ENCODE measurements at regions not wholly inside any gene's neighbourhood (a gene's known extent, or its start where the extent isn't known, plus 50 kb on each side); places are given as distances from the start of the nearest gene placed in this dataset.

DNA sequence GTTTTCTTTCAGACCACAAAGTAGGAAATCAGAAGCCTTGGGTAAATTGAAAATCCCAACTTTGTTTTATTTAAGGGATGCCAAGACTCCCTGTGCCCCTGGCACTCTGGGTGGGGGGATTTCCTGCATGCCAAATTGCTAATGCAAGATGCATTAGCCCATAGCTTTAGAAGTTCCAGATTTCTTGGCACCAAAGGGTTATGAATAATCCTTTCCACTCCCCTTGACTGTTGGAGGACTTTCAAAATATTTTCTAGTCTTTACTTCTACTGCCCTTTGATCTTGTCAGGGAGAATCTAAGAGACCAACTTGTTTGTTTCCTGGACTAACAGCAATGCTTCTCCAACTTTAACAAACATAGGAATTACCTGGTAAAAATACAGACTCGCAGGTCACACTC is 81.8 kb upstream of the TGIF1 start:
- ChIA-PET CTCF (no interaction called here), POLR2A (no interaction called here)
- no peak overlapping the region for H3K4me3 ChIP-seq (ENCODE audit: low read depth, low read length)
- TF ChIP-seq, protein P1, sequence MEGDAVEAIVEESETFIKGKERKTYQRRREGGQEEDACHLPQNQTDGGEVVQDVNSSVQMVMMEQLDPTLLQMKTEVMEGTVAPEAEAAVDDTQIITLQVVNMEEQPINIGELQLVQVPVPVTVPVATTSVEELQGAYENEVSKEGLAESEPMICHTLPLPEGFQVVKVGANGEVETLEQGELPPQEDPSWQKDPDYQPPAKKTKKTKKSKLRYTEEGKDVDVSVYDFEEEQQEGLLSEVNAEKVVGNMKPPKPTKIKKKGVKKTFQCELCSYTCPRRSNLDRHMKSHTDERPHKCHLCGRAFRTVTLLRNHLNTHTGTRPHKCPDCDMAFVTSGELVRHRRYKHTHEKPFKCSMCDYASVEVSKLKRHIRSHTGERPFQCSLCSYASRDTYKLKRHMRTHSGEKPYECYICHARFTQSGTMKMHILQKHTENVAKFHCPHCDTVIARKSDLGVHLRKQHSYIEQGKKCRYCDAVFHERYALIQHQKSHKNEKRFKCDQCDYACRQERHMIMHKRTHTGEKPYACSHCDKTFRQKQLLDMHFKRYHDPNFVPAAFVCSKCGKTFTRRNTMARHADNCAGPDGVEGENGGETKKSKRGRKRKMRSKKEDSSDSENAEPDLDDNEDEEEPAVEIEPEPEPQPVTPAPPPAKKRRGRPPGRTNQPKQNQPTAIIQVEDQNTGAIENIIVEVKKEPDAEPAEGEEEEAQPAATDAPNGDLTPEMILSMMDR (IDR thresholded peaks at IDR 0.05; ENCODE audit: insufficient read depth, low read length, missing control alignments), result no peak
- no peak for DNase-seq (ENCODE audit: low read depth, low spot score)

DNA sequence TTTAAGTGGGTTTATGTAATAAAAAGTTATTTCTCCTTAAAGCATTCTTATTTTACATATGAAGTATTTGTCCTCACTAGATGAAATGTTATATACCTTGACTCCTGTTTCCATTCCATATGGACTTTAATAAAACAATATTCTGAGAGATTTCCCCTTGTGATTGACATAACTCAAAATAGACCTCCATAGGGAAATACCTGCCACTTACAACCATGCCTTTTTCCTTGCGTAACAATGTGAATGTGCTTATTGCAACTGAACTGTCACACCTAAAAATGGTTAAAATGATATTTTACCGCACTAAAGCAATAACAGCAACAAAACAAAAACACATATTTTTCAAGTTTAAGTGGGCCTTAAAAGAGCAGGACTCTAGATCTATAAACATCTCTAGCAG is 70.3 kb upstream of the TGIF1 start:
- TF ChIP-seq, protein P1 (IDR thresholded peaks at IDR 0.05; ENCODE audit: insufficient read depth, low read length, missing control alignments), result no peak
- ChIA-PET CTCF (interaction anchor here (0.7 kb wide), 1 partner anchor 22 kb away, joined by 3 read pairs; no protein-coding TSS in a partner anchor), POLR2A (no interaction called here)
- H3K4me3 ChIP-seq (ENCODE audit: low read depth, low read length), result no peak overlapping the region
- no peak for DNase-seq (ENCODE audit: low read depth, low spot score)

DNA sequence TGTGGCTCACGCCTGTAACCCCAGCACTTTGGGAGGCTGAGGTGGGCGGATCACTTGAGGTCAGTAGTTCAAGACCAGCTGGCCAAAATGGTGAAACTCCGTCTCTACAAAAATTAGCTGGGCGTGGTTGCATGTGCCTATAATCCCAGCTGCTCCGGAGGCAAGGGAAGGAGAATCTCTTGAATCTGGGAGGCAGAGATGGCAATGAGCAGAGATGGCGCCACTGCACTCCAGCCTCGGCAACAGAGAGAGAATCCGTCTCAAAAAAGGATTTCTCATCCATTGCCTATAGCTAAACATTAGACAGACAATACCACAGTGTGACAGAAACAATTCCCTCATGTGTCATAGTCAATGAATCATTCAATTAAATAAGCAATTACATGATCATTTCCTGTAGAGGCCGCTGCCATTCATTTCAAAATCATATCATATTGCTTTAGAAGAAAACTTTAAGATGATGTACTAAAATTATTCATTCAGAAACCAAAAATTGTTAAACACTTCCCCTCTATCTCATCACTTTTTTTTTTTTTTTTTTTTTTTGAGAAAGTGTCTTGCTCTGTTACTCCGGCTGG is 69.5 kb upstream of the TGIF1 start:
- CTCF ChIA-PET, result interaction anchor here (0.7 kb wide), 1 partner anchor 23 kb away, joined by 3 read pairs; no protein-coding TSS in a partner anchor
- POLR2A ChIA-PET, result no interaction called here

DNA sequence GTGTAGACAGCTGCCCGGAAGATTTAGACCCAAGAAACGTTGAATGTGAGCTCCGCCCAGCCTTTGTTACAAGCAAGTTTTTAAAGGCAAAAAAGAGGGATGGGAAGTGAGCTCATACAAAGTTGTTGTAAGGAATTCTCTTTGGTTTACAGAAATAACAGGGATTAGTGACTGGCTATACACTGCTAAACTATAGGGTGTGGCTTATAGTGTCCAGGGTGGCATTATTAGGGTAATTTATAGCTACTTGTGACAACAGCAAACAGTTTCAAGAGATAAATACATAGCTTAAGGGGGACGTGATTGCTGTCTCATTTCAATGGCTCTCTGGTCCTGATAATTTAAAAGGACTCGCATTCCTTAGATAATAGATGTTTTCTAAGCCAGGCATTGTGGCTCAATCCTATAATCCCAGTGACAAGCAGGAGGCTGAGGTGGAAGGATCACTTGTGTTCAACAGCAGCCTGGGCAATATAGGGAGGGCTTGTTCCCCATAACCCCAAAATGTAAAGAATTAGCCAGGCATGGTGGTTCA is 66.5 kb upstream of the TGIF1 start:
- TF ChIP-seq, protein P1 (IDR thresholded peaks at IDR 0.05; ENCODE audit: insufficient read depth, low read length, missing control alignments), result no peak
- no peak for DNase-seq (ENCODE audit: low read depth, low spot score)
- H3K4me3 ChIP-seq (ENCODE audit: low read depth, low read length), result no peak overlapping the region
- POLR2A ChIA-PET, result no interaction called here
- CTCF ChIA-PET, result no interaction called here

More for the DNA sequence above, 69.5 kb upstream of the TGIF1 start:
- TF ChIP-seq, protein P1 (IDR thresholded peaks at IDR 0.05; ENCODE audit: insufficient read depth, low read length, missing control alignments), result no peak
- H3K4me3 ChIP-seq (ENCODE audit: low read depth, low read length), result no peak overlapping the region
- no peak for DNase-seq (ENCODE audit: low read depth, low spot score)

DNA sequence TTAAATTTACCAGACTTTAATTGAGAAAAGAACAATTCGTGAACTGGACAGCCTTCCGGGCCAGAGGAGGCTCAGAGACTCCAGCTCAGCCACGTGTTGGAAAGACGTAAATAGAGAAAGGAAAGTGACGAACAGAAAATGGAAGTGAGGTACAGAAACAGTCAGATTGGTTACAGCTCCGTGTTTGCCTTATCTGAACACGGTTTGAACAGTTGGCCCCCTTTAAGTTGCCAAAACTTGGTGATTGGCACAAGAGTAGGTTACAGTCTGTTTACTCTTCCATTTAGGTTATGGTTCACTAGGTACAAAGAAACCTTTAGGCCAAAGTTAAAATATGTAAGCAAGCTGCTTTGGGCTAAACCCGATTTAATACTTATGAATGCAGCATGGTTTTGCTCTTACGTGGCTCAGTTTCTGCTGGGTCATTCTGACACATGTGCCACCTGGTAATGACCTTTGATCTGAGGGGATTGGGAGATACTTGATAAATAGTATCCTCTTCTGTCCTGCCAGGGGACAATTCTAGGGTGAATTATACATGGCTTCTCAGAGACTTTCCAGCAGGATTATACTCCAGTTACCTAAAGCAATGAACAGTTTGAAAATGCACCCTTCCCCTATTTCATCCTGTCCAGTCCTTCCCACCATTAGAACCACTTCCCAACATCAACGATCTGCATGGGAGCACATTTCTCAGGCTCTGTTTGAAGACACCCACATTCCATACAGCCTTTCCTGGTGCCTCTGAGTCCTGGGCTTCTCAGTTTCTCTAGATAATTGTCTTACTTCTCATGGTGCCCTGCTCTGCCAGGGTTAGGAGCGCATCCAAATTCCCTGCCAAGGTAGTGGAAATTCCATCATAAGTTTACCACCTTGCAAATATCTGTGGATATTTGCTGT is 65.1 kb upstream of the TGIF1 start:
- H3K4me3 ChIP-seq (ENCODE audit: low read depth, low read length), result no peak overlapping the region
- TF ChIP-seq, protein P1 (IDR thresholded peaks at IDR 0.05; ENCODE audit: insufficient read depth, low read length, missing control alignments), result no peak
- ChIA-PET POLR2A (no interaction called here), CTCF (no interaction called here)
- DNase-seq (ENCODE audit: low read depth, low spot score), result no peak

DNA sequence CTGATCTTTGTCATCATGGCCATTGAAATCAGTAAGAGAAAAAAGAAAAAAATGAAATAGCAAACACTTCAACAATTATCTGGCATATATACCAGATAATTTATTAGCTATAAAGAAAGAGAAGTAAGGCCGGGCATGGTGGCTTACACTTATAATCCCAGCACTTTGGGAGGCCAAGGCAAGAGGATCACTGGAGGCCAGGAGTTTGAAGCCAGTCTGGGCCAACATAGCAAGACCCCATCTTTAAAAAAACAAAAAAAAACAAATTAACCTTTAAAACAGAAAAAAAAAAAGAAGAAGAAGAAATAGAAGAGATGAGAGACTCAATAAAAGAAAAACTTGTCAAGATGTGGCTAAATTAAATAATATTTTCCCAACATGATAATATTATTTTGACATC is 61.6 kb upstream of the TGIF1 start:
- POLR2A ChIA-PET, result no interaction called here
- CTCF ChIA-PET, result interaction anchor here (0.6 kb wide), 1 partner anchor 12 kb away, joined by 3 read pairs; no protein-coding TSS in a partner anchor
- H3K4me3 ChIP-seq (ENCODE audit: low read depth, low read length), result no peak overlapping the region
- DNase-seq (ENCODE audit: low read depth, low spot score), result no peak
- TF ChIP-seq, protein P1 (IDR thresholded peaks at IDR 0.05; ENCODE audit: insufficient read depth, low read length, missing control alignments), result no peak

All from AG04449 (cell line).